Kidney glomerular epithelial cell (primary cell): ENCODE measurements at regions not wholly inside any gene's neighbourhood (a gene's known extent, or its start where the extent isn't known, plus 50 kb on each side); places are given as distances from the start of the nearest gene placed in this dataset.
"Not testable (repeated sequence)": the region's sequence is repeated elsewhere in the genome, so short reads cannot be mapped to it uniquely, and the experiment has no call there.

Experiments
- DNase-seq: peaks from one replicate; lab custom pipeline; 2025; lab: John Stamatoyannopoulos, UW

- DNase-seq: not testable (repeated sequence)
Observed at GRCh38 chr4:169894767-169895166, 131.4 kb downstream of the MFAP3L start.

- DNase-seq: no peak
Observed at GRCh38 chr4:169885893-169886292, 128.1 kb upstream of the HPF1 start.

GRCh38 chr4:169881769-169882168, 124.0 kb upstream of the HPF1 start:
- DNase-seq: no peak

- DNase-seq: no peak
Observed at GRCh38 chr4:169870507-169870906, 112.8 kb upstream of the HPF1 start.

- DNase-seq: no peak
Observed at GRCh38 chr4:169869490-169869889, 111.7 kb upstream of the HPF1 start.

GRCh38 chr4:169861593-169861992, 103.8 kb upstream of the HPF1 start:
- no peak for DNase-seq

GRCh38 chr4:169859366-169860216, 101.8 kb upstream of the HPF1 start:
- no peak for DNase-seq

- no peak for DNase-seq
Observed at GRCh38 chr4:169854090-169854489, 96.3 kb upstream of the HPF1 start.

- no peak for DNase-seq
Observed at GRCh38 chr4:169852481-169852880, 94.7 kb upstream of the HPF1 start.

- DNase-seq: no peak
Observed at GRCh38 chr4:169851750-169852149, 94.0 kb upstream of the HPF1 start.

GRCh38 chr4:169849456-169849855, 91.7 kb upstream of the HPF1 start:
- DNase-seq: no peak

GRCh38 chr4:169848018-169848417, 90.3 kb upstream of the HPF1 start:
- DNase-seq: no peak

GRCh38 chr4:169847171-169847570, 89.4 kb upstream of the HPF1 start:
- no peak for DNase-seq

- peak; percentile 67 for DNase-seq
Observed at GRCh38 chr4:169846396-169846795, 88.7 kb upstream of the HPF1 start.

GRCh38 chr4:169841776-169842175, 84.0 kb upstream of the HPF1 start:
- DNase-seq: no peak

- DNase-seq: no peak
Observed at GRCh38 chr4:169840554-169840953, 82.8 kb upstream of the HPF1 start.

- DNase-seq: not testable (repeated sequence)
Observed at GRCh38 chr4:169828329-169828728, 70.6 kb upstream of the HPF1 start.

- no peak for DNase-seq
Observed at GRCh38 chr4:169826634-169827187, 69.0 kb upstream of the HPF1 start.

GRCh38 chr4:169823685-169824084, 65.9 kb upstream of the HPF1 start:
- peak; percentile 66 for DNase-seq

GRCh38 chr4:169821402-169821801, 63.7 kb upstream of the HPF1 start:
- no peak for DNase-seq

GRCh38 chr4:169818063-169818679, 60.4 kb upstream of the HPF1 start:
- no peak for DNase-seq

- DNase-seq: peak; percentile 87
Observed at GRCh38 chr4:169815606-169816005, 57.9 kb upstream of the HPF1 start.

GRCh38 chr4:169811476-169811875, 53.7 kb upstream of the HPF1 start:
- no peak for DNase-seq
